Calu3 (cell line): ENCODE measurements at regions not wholly inside any gene's neighbourhood (a gene's known extent, or its start where the extent isn't known, plus 50 kb on each side); places are given as distances from the start of the nearest gene placed in this dataset.

Source experiments
- BruUV-seq: library from RNA; stranded (reverse); fragments of 400-500 nt; replicated peaks from 2 replicates; lab custom pipeline; 2021; lab: Mats Ljungman, UMichigan
- CTCF ChIA-PET: fragments of 300-600 bp; sonication (Branson Sonifier 250); formaldehyde crosslinking; loops from one replicate; lab custom pipeline; 2022; ENCODE audit warnings: antibody characterized with exemption; lab: Charles Lee
- DNase-seq: peaks from one replicate; pipeline ENCODE4 v3.0.0; 2022
- H3K27ac Mint-ChIP-seq: one replicate; pipeline ENCODE4 v1.8.0; 2022; ENCODE audit warnings: mixed read lengths; ENCODE audit not compliant: unreplicated experiment
- H3K27me3 Mint-ChIP-seq: one replicate; pipeline ENCODE4 v1.8.0; 2022; ENCODE audit warnings: mixed read lengths; ENCODE audit not compliant: unreplicated experiment
- H3K36me3 Mint-ChIP-seq: one replicate; pipeline ENCODE4 v1.8.0; 2022; ENCODE audit warnings: mild to moderate bottlenecking, moderate library complexity, mixed read lengths; ENCODE audit not compliant: insufficient read depth, unreplicated experiment
- H3K4me1 Mint-ChIP-seq: one replicate; pipeline ENCODE4 v1.8.0; 2022; ENCODE audit warnings: mild to moderate bottlenecking, low read depth, mixed read lengths; ENCODE audit not compliant: unreplicated experiment
- H3K4me3 Mint-ChIP-seq: one replicate; pipeline ENCODE4 v1.8.0; 2022; ENCODE audit warnings: mild to moderate bottlenecking, low read depth, moderate library complexity, mixed read lengths; ENCODE audit not compliant: unreplicated experiment
- H3K9me3 Mint-ChIP-seq: one replicate; pipeline ENCODE4 v1.8.0; 2022; ENCODE audit warnings: low read depth, mixed read lengths; ENCODE audit not compliant: unreplicated experiment
- intact Hi-C: fragments of 100-400 bp; cut with micrococcal nuclease; formaldehyde crosslinking; loops from one replicate; pipeline ENCODE4 v1.10.0; 2022; ENCODE audit not compliant: unreplicated experiment
- TF ChIP-seq, protein P1 (sequence below): fragments of 200-600 bp; IDR thresholded peaks from one replicate; pipeline ENCODE4 v1.8.0; 2022; ENCODE audit warnings: antibody characterized with exemption; ENCODE audit not compliant: unreplicated experiment

DNA sequence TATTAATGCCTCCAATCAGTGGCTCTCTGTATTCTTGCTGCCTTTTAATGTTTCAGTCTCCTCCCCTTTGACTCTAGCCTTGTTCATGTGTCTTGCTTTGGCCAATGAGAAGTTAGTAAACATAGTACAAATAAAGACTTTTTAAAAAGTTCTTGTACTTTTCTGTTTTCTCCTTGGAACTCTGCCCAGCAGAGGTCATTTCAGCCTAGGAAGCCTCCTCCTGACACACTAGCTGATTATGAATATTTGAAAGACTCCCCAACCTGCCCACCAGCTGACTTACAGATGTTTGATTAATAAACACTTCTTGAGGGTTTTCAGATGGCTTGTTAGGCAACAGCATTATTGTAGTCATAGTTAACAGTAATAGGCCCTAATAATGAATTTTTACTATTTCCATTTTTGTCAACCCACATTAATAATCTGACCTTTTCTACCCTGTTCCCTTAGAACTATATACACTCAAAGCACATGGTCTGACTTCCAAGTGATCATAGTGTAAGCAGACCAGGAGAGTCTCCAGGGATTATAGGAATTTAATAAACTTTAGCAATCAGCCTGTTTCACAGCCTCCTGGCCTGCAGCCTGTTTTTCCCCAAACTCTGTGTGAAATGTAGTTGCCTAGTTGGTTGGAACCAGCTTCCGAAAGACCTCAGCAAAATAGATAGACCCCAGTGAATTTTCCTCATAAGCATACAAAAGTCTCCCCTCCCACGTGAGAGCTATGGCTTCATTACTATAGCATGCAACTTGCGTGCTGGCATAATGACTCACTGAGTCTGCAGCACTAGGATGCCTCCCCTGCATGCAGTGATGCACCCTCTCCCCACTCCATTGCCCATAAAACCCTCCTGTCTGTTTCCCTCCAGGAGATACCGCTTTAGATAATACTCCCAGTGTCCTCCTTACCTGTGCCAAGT is 670.7 kb upstream of the ZNF804A start:
- H3K27ac Mint-ChIP-seq: no peak overlapping the region
- H3K36me3 Mint-ChIP-seq: no peaks in the 10 kb centered on the region
- H3K4me3 Mint-ChIP-seq: no peak overlapping the region
- no peak for DNase-seq
- H3K9me3 Mint-ChIP-seq: peaks cover 3% of the 10 kb centered on the region
- CTCF ChIA-PET: no interaction called here
- TF ChIP-seq, protein P1, sequence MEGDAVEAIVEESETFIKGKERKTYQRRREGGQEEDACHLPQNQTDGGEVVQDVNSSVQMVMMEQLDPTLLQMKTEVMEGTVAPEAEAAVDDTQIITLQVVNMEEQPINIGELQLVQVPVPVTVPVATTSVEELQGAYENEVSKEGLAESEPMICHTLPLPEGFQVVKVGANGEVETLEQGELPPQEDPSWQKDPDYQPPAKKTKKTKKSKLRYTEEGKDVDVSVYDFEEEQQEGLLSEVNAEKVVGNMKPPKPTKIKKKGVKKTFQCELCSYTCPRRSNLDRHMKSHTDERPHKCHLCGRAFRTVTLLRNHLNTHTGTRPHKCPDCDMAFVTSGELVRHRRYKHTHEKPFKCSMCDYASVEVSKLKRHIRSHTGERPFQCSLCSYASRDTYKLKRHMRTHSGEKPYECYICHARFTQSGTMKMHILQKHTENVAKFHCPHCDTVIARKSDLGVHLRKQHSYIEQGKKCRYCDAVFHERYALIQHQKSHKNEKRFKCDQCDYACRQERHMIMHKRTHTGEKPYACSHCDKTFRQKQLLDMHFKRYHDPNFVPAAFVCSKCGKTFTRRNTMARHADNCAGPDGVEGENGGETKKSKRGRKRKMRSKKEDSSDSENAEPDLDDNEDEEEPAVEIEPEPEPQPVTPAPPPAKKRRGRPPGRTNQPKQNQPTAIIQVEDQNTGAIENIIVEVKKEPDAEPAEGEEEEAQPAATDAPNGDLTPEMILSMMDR: no peak
- H3K4me1 Mint-ChIP-seq: no peaks in the 10 kb centered on the region
- BruUV-seq: no TSS peak
- no peaks in the 10 kb centered on the region for H3K27me3 Mint-ChIP-seq
- intact Hi-C loops: no loop called here

DNA sequence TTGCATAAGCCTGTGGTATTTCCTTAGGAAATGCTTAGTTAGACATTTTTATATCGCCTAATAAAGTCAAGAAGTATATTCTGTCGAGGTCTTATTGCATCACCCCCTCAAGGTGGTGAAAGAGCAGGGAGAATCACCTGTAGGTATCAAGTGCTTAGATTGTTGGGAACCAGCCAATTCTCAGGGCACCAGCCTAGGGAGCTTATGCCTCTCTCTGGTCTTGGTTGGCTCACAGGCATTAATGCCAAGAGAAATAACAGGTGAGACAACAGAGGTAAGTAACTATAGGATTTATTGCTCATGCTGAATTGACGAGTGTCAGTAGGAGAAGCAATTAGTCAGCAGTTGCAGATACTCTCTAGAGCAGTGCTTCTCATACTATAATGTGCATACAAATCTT is 663.3 kb upstream of the ZNF804A start:
- H3K27ac Mint-ChIP-seq: no peak overlapping the region
- intact Hi-C loops: no loop called here
- TF ChIP-seq, protein P1: no peak
- H3K27me3 Mint-ChIP-seq: no peaks in the 10 kb centered on the region
- H3K4me1 Mint-ChIP-seq: no peaks in the 10 kb centered on the region
- BruUV-seq: no TSS peak
- no peak overlapping the region for H3K4me3 Mint-ChIP-seq
- CTCF ChIA-PET: no interaction called here
- no peak for DNase-seq
- peaks cover 5% of the 10 kb centered on the region for H3K9me3 Mint-ChIP-seq
- H3K36me3 Mint-ChIP-seq: no peaks in the 10 kb centered on the region

GRCh38 chr2:183937220-183937619 is 661.1 kb upstream of the ZNF804A start:
- Mint-ChIP-seq H3K4me3 (no peak overlapping the region), H3K4me1 (no peaks in the 10 kb centered on the region), H3K9me3 (peaks cover 5% of the 10 kb centered on the region), H3K36me3 (no peaks in the 10 kb centered on the region), H3K27ac (no peak overlapping the region), H3K27me3 (no peaks in the 10 kb centered on the region)
- intact Hi-C loops: no loop called here
- BruUV-seq: no TSS peak
- TF ChIP-seq, protein P1: no peak
- no peak for DNase-seq
- CTCF ChIA-PET: no interaction called here

- Mint-ChIP-seq H3K27me3 (no peaks in the 10 kb centered on the region), H3K27ac (no peak overlapping the region), H3K4me3 (no peak overlapping the region), H3K9me3 (no peaks in the 10 kb centered on the region), H3K36me3 (no peaks in the 10 kb centered on the region), H3K4me1 (no peaks in the 10 kb centered on the region)
- DNase-seq: no peak
- CTCF ChIA-PET: no interaction called here
- no TSS peak for BruUV-seq
- intact Hi-C loops: no loop called here
- TF ChIP-seq, protein P1: no peak
These were observed 652.1 kb upstream of the ZNF804A start for GRCh38 chr2:183946193-183946592.
